Chondrocyte (in vitro differentiated cells): ENCODE measurements at regions not wholly inside any gene's neighbourhood (a gene's known extent, or its start where the extent isn't known, plus 50 kb on each side); places are given as distances from the start of the nearest gene placed in this dataset.

Experiments used
- DNase-seq: peaks from one replicate; pipeline ENCODE4 v3.0.0; 2021; ENCODE audit warnings: mixed read lengths, low spot score
- H3K27ac Mint-ChIP-seq: one replicate; pipeline ENCODE4 v1.8.0; 2021; ENCODE audit warnings: mild to moderate bottlenecking, moderate library complexity, mixed read lengths; ENCODE audit not compliant: unreplicated experiment
- H3K27me3 Mint-ChIP-seq: 2 replicates; pipeline ENCODE4 v1.8.0; 2021; ENCODE audit warnings: low read depth, mixed read lengths
- H3K36me3 Mint-ChIP-seq: 2 replicates; pipeline ENCODE4 v1.8.0; 2021; ENCODE audit warnings: low read depth, mixed read lengths
- H3K4me1 Mint-ChIP-seq: 2 replicates; pipeline ENCODE4 v1.8.0; 2021; ENCODE audit warnings: low read depth, mild to moderate bottlenecking, mixed read lengths
- H3K4me3 Mint-ChIP-seq: one replicate; pipeline ENCODE4 v1.8.0; 2021; ENCODE audit warnings: mild to moderate bottlenecking, moderate library complexity, mixed read lengths; ENCODE audit not compliant: unreplicated experiment
- H3K9me3 Mint-ChIP-seq: 2 replicates; pipeline ENCODE4 v1.8.0; 2021; ENCODE audit warnings: low read depth, mixed read lengths
- TF ChIP-seq, protein P1 (sequence below): fragments of 200-600 bp; sonication (generic); IDR thresholded peaks from 2 replicates; pipeline ENCODE4 v1.5.0; 2021; ENCODE audit warnings: antibody characterized with exemption, mild to moderate bottlenecking, moderate library complexity

DNA sequence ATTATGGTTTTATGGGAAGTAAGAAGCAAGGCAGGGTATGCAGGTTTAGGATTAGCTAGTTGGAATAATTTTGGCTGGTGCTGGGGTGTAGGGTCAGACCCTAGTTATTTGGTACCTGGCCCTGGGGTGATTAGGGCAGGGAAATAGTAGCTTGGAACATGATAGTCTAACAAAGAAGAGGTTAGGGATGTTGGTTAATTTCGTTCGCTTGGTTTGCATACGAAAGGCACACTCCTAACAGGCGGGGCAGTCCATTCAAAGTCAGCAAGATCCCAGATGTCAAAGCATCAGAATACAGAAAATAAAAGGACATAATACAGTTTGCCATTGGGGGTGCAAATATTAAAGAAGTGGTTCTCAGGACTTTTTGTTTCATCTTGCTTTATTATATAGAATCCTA, 55.7 kb upstream of the ITPRID1 start:
- Mint-ChIP-seq H3K4me3 (no peak overlapping the region), H3K36me3 (no peaks in the 10 kb centered on the region), H3K4me1 (no peaks in the 10 kb centered on the region), H3K27me3 (peaks cover 23% of the 10 kb centered on the region), H3K9me3 (no peaks in the 10 kb centered on the region), H3K27ac (no peak overlapping the region)
- no peak for DNase-seq
- TF ChIP-seq, protein P1, sequence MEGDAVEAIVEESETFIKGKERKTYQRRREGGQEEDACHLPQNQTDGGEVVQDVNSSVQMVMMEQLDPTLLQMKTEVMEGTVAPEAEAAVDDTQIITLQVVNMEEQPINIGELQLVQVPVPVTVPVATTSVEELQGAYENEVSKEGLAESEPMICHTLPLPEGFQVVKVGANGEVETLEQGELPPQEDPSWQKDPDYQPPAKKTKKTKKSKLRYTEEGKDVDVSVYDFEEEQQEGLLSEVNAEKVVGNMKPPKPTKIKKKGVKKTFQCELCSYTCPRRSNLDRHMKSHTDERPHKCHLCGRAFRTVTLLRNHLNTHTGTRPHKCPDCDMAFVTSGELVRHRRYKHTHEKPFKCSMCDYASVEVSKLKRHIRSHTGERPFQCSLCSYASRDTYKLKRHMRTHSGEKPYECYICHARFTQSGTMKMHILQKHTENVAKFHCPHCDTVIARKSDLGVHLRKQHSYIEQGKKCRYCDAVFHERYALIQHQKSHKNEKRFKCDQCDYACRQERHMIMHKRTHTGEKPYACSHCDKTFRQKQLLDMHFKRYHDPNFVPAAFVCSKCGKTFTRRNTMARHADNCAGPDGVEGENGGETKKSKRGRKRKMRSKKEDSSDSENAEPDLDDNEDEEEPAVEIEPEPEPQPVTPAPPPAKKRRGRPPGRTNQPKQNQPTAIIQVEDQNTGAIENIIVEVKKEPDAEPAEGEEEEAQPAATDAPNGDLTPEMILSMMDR = no peak

DNA sequence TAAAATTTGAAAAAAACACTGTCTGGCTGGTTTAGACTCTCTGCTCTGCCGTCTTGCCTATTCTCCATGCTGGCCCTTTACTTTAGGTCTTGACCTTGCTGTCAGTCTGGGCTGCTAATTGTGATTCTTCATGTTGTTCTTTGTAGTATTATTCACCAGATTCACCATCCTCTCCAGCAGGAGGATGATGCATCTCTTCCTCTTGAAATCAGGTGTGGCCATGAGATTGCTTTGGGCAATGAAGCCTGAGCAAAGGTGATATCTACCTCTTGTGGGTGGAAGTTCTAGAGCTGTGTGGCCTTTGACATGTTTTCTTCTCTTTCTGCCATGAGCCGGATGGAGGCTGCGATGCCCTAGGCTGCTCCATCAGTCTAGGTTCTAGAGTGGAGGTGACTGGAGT, 51.3 kb upstream of the ITPRID1 start:
- no peak for DNase-seq
- Mint-ChIP-seq H3K27ac (no peak overlapping the region), H3K9me3 (no peaks in the 10 kb centered on the region), H3K4me1 (no peaks in the 10 kb centered on the region), H3K27me3 (peaks cover 39% of the 10 kb centered on the region), H3K36me3 (no peaks in the 10 kb centered on the region), H3K4me3 (no peak overlapping the region)
- TF ChIP-seq, protein P1 = no peak
